K562 (cell line): ENCODE measurements at regions not wholly inside any gene's neighbourhood (a gene's known extent, or its start where the extent isn't known, plus 50 kb on each side); places are given as distances from the start of the nearest gene placed in this dataset.

ENCODE experiments used
- ATF7 ChIP-seq: fragments of 450-650 bp; IDR thresholded peaks from 2 replicates; pipeline ENCODE4 v1.7.1; 2014; ENCODE audit warnings: mild to moderate bottlenecking, moderate library complexity
- ETV1 ChIP-seq: fragments of 450-650 bp; conservative IDR thresholded peaks from 2 replicates; pipeline ENCODE4 v1.6.1; 2016; ENCODE audit warnings: missing genetic modification characterization, control low read depth, low read depth, missing compliant biosample characterization
- EZH2 ChIP-seq: IDR thresholded peaks from 2 replicates; pipeline ENCODE4 v1.6.1; 2012; ENCODE audit warnings: low read depth, mild to moderate bottlenecking, inconsistent platforms, low read length, borderline replicate concordance
- GABPB2 ChIP-seq: fragments of 250-450 bp; sonication (Bioruptor Pico); conservative IDR thresholded peaks from 2 replicates; pipeline ENCODE4 v1.5.1; 2021; ENCODE audit warnings: mild to moderate bottlenecking
- MTA1 ChIP-seq: fragments of 450-650 bp; IDR thresholded peaks from 2 replicates; pipeline ENCODE4 v1.6.1; 2017; ENCODE audit warnings: borderline replicate concordance
- PHF20 ChIP-seq: fragments of 450-650 bp; IDR thresholded peaks from 2 replicates; pipeline ENCODE4 v1.6.1; 2018; ENCODE audit not compliant: partially characterized antibody
- POLR2A ChIP-seq: fragments of 450-650 bp; conservative IDR thresholded peaks from 2 replicates; pipeline ENCODE4 v1.6.1; 2016
- SIX5 ChIP-seq, 2 experiments: IDR thresholded peaks; 2 replicates each; pipeline ENCODE4 v1.6.1; 2011; ENCODE audit warnings: low read length in 2 of 2, borderline replicate concordance in 1 of 2, low read depth in 1 of 2, mild to moderate bottlenecking in 1 of 2, moderate library complexity in 1 of 2; ENCODE audit not compliant: insufficient read depth in 1 of 2
- YBX1 ChIP-seq: fragments of 450-650 bp; IDR thresholded peaks from 2 replicates; pipeline ENCODE4 v1.7.1; 2016; ENCODE audit warnings: mild to moderate bottlenecking
- ZBTB1 ChIP-seq: sonication (generic); formaldehyde crosslinking; IDR thresholded peaks from 2 replicates; pipeline ENCODE4 v1.8.1; 2023; ENCODE audit warnings: missing genetic modification reagents, low read depth, mild to moderate bottlenecking, borderline replicate concordance
- ZNF384 ChIP-seq: IDR thresholded peaks from 2 replicates; pipeline ENCODE4 v1.6.1; 2012; ENCODE audit warnings: low read depth, low read length, improper control_type of control experiment
- TF ChIP-seq, protein P1 (sequence below), 3 experiments: fragments of 200-800 bp in 1 of 3; fragments of 250-450 bp in 1 of 3; fragments of 450-650 bp in 1 of 3; sonication (Bioruptor Pico) in 1 of 3; sonication (Bioruptor generic) in 1 of 3; formaldehyde crosslinking in 1 of 3; IDR thresholded peaks; 2 replicates each; pipeline versions ENCODE4 v1.6.1 to v1.8.0; 2016 to 2022; ENCODE audit warnings: mild to moderate bottlenecking in 2 of 3, missing genetic modification characterization in 2 of 3, missing compliant biosample characterization in 1 of 3, moderate library complexity in 1 of 3
- TF ChIP-seq, protein P2 (sequence below): sonication (generic); formaldehyde crosslinking; IDR thresholded peaks from 2 replicates; pipeline ENCODE4 v1.8.1; 2022; ENCODE audit warnings: missing genetic modification reagents

GRCh38 chr14:66434464-66434863, 51.7 kb upstream of the CCDC196 start:
- TF ChIP-seq EZH2, result no peak
- TF ChIP-seq PHF20, result no peak
- TF ChIP-seq, protein P1, sequence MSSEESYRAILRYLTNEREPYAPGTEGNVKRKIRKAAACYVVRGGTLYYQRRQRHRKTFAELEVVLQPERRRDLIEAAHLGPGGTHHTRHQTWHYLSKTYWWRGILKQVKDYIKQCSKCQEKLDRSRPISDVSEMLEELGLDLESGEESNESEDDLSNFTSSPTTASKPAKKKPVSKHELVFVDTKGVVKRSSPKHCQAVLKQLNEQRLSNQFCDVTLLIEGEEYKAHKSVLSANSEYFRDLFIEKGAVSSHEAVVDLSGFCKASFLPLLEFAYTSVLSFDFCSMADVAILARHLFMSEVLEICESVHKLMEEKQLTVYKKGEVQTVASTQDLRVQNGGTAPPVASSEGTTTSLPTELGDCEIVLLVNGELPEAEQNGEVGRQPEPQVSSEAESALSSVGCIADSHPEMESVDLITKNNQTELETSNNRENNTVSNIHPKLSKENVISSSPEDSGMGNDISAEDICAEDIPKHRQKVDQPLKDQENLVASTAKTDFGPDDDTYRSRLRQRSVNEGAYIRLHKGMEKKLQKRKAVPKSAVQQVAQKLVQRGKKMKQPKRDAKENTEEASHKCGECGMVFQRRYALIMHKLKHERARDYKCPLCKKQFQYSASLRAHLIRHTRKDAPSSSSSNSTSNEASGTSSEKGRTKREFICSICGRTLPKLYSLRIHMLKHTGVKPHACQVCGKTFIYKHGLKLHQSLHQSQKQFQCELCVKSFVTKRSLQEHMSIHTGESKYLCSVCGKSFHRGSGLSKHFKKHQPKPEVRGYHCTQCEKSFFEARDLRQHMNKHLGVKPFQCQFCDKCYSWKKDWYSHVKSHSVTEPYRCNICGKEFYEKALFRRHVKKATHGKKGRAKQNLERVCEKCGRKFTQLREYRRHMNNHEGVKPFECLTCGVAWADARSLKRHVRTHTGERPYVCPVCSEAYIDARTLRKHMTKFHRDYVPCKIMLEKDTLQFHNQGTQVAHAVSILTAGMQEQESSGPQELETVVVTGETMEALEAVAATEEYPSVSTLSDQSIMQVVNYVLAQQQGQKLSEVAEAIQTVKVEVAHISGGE (CRISPR knock-in tag; IDR thresholded peaks at IDR 0.05), result no peak
- no peak for TF ChIP-seq YBX1
- no peak for TF ChIP-seq MTA1
- TF ChIP-seq, protein P2, sequence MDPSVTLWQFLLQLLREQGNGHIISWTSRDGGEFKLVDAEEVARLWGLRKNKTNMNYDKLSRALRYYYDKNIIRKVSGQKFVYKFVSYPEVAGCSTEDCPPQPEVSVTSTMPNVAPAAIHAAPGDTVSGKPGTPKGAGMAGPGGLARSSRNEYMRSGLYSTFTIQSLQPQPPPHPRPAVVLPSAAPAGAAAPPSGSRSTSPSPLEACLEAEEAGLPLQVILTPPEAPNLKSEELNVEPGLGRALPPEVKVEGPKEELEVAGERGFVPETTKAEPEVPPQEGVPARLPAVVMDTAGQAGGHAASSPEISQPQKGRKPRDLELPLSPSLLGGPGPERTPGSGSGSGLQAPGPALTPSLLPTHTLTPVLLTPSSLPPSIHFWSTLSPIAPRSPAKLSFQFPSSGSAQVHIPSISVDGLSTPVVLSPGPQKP (CRISPR knock-in tag), result no peak
- TF ChIP-seq POLR2A, result no peak
- TF ChIP-seq ETV1 (tag), result no peak
- no peak for TF ChIP-seq ZNF384
- no peak for TF ChIP-seq ZBTB1 (CRISPR knock-in tag)
- TF ChIP-seq SIX5 (IDR thresholded peaks at IDR 0.05; ENCODE audit: borderline replicate concordance in 1 of 2, insufficient read depth in 1 of 2, low read depth in 1 of 2, low read length in 2 of 2), result no peak
- no peak for TF ChIP-seq GABPB2
- TF ChIP-seq ATF7, result no peak
